ENCODE measurements at regions not wholly inside any gene's neighbourhood (a gene's known extent, or its start where the extent isn't known, plus 50 kb on each side); places are given as distances from the start of the nearest gene placed in this dataset.
"Not testable (repeated sequence)": the region's sequence is repeated elsewhere in the genome, so short reads cannot be mapped to it uniquely, and the experiment has no call there.

DNA sequence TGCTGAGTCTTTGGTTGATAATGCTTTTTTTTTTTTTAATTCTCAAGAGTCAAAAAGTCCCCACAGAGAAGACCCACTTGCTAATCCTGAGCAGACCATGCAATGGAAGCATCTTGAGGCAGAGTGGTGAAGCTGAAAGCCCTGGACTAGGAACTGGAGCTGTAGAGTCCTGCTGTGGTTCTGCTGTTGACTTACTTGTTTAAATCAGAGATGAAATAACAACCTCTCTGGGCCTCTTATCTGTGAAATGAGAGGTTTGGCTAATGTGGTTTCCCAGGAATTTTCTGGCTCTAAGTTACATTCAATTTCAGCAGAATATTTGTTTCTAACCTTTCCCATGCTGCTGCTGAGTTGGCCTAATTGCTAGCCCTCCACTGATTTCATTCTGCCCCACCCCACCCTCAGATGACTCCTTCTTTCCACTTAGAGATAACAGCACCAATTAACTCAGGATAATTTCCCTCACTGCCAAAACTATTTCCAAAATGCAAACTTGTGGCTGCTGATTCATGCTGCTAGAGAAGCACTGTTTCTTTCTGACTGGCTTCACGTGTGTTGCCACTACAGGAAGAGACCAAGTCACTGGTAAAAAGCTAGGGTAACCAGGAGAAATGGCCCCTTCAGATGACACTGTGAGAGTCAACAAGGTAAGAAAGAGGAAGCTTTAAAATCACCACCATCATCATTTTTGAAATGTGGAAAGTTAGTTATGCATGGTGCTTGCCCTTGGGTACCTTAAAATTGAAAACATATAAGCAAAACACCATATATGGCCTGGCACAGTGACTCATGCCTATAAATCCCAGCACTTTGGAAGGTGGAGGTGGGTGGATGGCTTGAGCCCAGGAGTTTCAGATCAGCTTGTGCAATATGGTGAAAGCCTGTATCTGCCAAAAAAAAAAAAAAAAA is 326.4 kb downstream of the DCHS2 start:
- no peak for ATAC-seq
- DNase-seq (ENCODE audit: missing footprints): no peak
- intact Hi-C loops (cut with DNase I): no loop called here

GRCh38 chr4:154160519-154161301 is 330.9 kb downstream of the DCHS2 start:
- DNase-seq (ENCODE audit: missing footprints) (no peak), ATAC-seq (no peak)
- intact Hi-C loops (cut with DNase I): no loop called here

DNA sequence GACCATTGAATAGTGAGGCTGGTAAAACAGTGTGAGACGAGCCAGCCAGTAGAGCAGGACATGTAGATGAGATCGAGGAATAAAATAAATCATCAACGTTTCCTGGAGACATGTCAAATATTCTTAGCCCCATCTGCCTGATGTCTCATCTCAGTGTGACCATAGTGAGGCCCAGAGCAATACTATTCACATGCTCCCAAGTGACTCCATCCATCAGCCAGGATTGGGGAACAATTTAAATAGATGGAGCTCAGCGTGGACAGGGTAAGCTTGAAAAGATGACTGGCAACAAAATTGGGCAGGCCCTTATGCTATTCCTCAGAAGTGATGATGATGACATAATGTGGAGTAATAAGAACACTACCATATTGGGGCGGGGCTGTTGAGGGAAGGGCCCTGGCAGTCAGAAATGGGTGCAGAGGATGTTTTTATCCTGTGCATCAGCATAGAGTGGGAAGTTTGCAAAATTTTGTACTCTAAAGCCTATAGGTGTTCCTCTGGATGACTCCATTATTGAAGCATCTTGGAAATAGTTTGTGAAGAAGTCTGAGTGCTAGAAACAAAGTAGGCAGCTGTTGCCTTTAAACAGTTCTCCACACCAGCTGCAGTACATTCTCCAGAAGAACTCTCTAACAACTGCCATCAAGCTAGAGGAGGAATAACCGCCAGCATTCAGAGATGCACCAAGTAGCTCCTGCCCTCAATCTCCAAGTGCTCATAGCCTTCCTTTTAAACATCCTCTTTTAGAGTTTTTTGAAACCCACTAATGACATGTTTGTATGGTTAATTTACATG is 333.0 kb downstream of the DCHS2 start:
- ATAC-seq: no peak
- intact Hi-C loops (cut with DNase I): no loop called here
- DNase-seq (ENCODE audit: missing footprints): no peak

GRCh38 chr4:154152546-154152945 is 339.1 kb downstream of the DCHS2 start:
- ATAC-seq: no peak
- intact Hi-C loops (cut with DNase I): no loop called here
- no peak for DNase-seq (ENCODE audit: missing footprints)

DNA sequence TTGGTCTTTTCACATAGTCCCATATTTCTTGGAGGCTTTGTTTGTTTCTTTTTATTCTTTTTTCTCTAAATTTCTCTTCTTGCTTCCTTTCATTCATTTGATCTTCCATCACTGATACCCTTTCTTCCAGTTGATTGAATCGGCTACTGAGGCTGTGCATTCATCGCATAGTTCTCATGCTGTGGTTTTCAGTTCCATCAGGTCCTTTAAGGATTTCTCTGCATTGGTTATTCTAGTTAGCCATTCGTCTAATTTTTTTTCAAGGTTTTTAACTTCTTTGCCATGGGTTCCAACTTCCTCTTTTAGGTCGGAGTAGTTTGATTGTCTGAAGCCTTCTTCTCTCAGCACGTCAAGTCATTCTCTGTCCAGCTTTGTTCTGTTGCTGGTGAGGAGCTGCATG is 342.4 kb downstream of the DCHS2 start:
- intact Hi-C loops (cut with DNase I); ATAC-seq: not testable (repeated sequence)

DNA sequence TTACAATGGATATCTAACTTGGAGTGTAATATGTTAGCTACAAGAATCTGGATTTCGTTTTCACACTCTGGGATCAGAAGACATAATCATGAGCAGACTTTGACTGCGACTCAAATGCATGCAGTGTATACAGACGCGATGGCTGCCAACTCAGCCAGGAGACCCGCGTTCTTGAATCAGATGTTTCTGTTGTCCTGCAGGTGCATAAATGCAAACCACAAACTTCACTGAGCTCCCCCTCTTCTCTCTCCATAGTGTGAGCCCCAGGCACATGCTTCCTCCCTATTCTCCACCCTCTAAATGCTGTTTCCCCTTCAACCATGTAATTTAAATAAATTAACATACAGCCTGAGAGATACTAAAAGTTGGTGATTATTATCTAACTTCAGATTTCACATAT is 347.9 kb downstream of the DCHS2 start:
- intact Hi-C loops (cut with DNase I): no loop called here
- DNase-seq (ENCODE audit: missing footprints) (no peak), ATAC-seq (no peak)

More for the DNA sequence above, 342.4 kb downstream of the DCHS2 start:
- DNase-seq (ENCODE audit: missing footprints): not testable (repeated sequence)

- intact Hi-C loops (cut with DNase I): no loop called here
- no peak for ATAC-seq
- no peak for DNase-seq (ENCODE audit: missing footprints)
Measured at GRCh38 chr4:154142664-154143063, 348.9 kb downstream of the DCHS2 start.

DNA sequence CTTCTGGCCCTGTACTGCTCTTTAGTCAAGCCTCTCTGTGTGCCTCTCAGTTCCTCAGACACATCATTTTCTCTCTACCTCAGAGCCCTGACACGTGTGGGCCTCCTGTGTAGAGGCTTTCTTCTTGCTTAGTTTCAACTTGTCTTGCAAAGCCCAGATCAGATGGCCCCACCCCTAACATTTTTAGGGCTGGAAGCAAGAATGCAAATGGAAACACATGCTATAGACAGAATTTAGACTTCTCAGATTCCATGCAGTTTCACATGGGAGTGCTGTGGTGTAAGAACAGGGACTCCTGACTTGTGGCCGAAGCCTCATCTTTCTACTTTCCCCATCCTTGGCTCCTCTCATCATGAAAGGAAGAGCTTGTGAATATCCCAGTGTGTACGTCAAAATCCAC is 350.7 kb downstream of the DCHS2 start:
- intact Hi-C loops (cut with DNase I): no loop called here
- ATAC-seq: no peak
- no peak for DNase-seq (ENCODE audit: missing footprints)

DNA sequence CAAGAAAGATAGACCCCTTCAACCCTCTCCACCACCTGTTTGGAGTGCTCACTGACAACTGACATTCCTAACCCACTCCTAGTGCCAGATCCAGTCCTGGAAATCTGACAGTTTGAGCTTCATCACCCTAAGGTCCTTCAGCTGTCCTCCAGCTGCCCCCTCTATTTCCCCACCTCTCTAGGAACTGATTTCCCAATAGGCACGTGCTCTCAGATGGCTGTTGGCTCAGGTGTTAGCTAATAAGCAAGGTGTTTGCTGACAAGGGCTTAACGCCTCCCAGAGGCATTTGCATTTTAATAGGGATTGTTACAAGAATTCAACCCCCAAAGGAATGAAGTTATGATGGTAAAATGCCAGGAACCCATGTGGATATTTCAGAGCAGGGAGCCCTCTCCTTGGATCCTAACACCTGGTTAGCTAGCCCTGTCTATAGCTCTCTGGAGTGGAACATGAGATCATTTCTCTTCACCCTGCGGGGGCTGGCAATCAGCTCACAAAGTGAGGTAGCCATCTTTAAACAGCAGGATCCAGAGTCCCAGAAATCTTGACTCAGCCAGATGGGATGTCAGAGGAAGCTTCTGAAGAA is 348.5 kb upstream of the SFRP2 start:
- no peak for ATAC-seq
- intact Hi-C loops (cut with DNase I): no loop called here
- DNase-seq (ENCODE audit: missing footprints): no peak

DNA sequence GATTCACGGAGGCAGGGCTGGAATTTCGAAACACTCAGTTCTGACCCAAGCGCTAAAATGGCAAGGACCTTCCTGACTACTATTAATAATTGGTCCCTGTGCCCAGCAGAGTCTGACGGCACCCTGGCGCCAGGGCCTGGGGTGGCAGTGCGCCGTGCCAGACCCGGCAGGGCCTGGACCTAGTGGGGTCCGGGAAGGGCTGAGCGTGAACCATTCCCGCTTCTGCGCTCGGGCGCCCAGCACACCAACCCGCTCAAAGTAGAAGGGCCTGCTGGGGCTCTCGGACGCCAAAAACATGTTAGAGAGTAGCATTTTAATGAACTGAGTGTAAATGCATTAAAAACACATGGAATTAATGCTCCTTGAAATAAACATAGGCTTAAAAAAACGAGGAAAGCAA is 346.7 kb upstream of the SFRP2 start:
- DNase-seq (ENCODE audit: missing footprints) (no peak), ATAC-seq (no peak)
- intact Hi-C loops (cut with DNase I): no loop called here

GRCh38 chr4:154132406-154132805 is 343.5 kb upstream of the SFRP2 start:
- intact Hi-C loops (cut with DNase I): no loop called here
- ATAC-seq: no peak

GRCh38 chr4:154126276-154126675 is 337.4 kb upstream of the SFRP2 start:
- no peak for DNase-seq (ENCODE audit: missing footprints)
- no peak for ATAC-seq
- intact Hi-C loops (cut with DNase I): no loop called here

More at GRCh38 chr4:154132406-154132805, 343.5 kb upstream of the SFRP2 start:
- DNase-seq (ENCODE audit: missing footprints): no peak

DNA sequence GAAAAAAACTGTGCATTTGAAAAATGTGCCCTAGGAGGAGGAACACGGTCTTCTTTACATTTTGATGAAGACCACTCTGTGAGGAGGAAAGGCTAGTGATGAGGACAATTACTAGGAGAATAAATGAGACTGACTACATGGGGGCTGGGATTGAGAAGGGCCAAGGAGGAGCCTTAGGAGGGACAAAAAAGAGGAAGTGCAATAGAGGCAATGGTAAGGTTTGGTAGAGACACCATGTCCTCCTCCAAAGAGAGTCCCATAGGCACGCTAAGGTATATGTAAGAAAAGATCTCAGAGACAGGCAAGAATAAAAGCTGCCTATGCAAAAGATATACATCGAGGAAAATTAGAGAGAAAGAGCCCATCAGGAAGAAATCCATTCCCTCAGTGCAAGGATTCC is 336.5 kb upstream of the SFRP2 start:
- no peak for DNase-seq (ENCODE audit: missing footprints)
- intact Hi-C loops (cut with DNase I): no loop called here
- ATAC-seq: no peak

DNA sequence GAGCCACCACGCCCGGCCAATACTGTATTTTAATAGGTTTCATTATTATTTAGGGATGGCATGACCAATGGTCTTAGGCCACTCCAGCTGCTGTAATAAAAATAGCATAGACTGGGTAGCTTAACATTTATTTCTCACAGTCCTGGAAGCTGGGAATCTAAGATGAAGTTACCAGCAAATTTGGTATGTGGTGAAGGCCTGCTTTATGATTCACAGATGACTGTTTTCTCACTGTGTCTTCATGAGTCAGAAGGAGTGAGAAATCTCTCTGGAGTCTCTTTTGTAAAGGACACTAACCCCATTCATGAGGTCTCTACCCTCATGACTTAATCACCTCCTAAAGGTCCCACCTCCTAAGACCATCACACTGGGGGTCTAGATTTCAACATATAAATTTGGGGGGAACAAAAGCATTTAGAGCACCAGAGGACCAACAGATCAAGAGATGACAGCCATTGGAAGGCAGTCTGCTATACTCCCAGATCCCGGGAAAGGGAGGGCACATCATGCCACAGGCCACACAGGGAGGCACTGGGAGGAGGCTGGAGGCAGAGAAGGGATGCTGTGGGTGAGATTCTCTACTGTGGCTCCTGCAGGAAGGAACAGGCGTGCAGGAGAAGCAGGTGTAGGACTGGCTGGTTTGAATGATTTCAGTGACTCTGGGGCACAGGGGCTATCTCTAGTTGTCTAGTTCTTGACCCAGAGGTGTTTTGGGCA is 335.8 kb upstream of the SFRP2 start:
- intact Hi-C loops (cut with DNase I): no loop called here
- ATAC-seq: no peak
- DNase-seq (ENCODE audit: missing footprints): no peak

- DNase-seq (ENCODE audit: missing footprints) (no peak), ATAC-seq (no peak)
- intact Hi-C loops (cut with DNase I): no loop called here
Measured at GRCh38 chr4:154123897-154124296, 335.0 kb upstream of the SFRP2 start.

GRCh38 chr4:154120690-154121345 is 331.9 kb upstream of the SFRP2 start:
- intact Hi-C loops (cut with DNase I): no loop called here
- ATAC-seq (no peak), DNase-seq (ENCODE audit: missing footprints) (no peak)

- no peak for DNase-seq (ENCODE audit: missing footprints)
- intact Hi-C loops (cut with DNase I): no loop called here
- ATAC-seq: no peak
Measured at GRCh38 chr4:154120006-154120676, 331.3 kb upstream of the SFRP2 start.
